ENCODE measurements at regions not wholly inside any gene's neighbourhood (a gene's known extent, or its start where the extent isn't known, plus 50 kb on each side); places are given as distances from the start of the nearest gene placed in this dataset.
"Not testable (repeated sequence)": the region's sequence is repeated elsewhere in the genome, so short reads cannot be mapped to it uniquely, and the experiment has no call there.

DNA sequence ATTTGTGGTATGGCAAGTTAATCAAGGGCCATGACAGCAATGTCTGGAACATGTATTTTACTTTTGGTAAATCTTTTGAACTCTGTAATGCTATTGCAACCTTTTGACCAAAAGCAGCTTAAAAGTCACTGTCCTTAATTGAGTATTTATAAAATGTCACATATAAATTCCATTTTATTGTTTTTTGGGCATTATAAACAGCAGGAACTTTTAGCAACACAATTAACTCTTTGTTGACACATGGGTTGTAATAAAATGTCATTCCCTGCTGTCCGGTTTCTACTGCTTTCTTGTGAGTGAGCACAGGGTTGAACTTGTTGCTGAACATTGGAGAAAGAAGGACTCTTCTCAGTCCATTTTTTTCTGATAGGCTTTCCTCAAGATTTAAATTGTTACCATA is 1923.1 kb downstream of the PCDH9 start:
- DNase-seq (ENCODE audit: low read depth, low spot score): no peak

DNA sequence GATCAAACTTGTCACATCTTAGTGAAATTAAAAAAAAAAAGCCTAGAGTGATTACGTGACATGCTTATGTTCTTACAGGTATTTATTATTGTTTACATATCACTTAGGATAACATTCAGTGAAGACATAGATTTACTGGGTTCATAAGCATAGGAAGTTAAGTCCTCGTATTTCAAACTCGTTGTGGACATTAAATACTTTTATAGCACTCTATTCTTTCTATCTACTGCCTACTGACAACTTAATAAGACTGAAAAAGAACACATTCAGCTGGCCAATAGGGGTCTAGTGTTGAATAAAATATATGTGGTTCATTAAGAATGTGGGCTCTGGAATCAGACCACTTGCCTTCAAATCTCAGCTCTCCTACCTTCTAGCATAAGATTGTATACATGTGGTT is 1927.4 kb downstream of the PCDH9 start:
- DNase-seq (ENCODE audit: low read depth, low spot score): no peak

DNA sequence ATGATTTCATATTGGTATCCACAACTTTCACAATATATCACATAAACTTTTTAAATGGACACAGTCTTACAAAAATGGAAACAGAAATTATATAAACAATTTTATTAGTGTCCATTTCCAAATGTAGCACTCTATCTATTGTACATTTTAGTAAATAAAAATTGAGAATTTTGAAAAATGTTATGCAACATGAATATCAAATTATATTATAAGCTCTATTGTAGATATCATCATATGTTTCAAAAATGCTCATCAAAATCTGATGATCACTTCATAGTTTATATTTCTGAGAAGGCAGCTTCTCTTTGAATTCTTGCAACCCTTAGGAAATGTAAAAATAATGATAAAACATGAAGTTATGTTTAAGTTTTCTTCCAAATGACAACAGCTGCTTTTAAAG is 1928.6 kb downstream of the PCDH9 start:
- no peak for DNase-seq (ENCODE audit: low read depth, low spot score)

DNA sequence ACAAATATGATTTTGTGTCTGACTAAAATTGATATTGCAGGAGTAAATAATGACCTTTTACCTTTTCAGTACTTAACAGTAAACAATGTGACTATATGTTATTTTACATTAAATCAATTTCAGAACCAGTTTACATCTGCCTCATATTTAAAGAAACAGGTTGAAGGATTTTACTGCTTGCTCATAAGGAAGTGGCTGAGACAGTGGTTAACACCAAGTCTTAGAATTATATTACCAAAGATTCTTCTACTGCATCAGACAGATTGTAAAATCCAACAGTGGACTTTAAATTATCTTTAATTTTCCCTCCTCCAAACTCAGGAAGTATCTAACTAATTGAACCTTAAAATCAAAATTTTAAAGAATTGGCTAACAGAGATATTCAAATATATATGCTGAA is 1929.9 kb downstream of the PCDH9 start:
- DNase-seq (ENCODE audit: low read depth, low spot score): no peak

DNA sequence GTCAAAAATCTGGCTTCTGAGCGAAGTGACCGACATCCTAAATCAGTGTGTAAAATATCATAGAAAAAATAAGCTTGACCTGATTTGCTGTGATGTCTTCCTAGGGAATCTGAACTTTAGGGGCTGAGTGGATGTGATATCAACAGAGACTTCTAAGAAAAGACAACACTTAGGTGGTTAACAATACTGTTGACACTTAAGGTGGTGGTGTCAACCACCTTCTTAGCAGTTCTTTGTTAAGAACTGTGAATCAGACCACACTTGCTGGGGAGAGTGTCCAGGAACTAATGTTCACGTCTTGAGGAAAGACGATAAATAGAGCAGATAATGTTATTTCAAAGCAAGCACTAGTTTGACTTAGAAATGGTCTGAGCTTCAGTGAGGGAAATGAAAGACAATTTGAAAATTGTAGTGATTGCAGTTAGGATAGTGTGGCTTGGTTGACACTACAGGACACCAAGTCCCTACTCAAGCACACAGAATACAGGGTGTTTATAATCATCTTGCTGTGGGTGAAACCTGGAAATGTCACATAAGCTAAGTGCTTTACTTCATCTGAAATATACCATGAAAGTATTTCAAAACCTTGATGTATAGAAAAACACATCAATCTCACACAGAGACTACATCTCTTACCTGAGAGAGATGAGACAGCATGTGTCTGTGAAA is 1936.5 kb downstream of the PCDH9 start:
- DNase-seq (ENCODE audit: low read depth, low spot score): no peak

DNA sequence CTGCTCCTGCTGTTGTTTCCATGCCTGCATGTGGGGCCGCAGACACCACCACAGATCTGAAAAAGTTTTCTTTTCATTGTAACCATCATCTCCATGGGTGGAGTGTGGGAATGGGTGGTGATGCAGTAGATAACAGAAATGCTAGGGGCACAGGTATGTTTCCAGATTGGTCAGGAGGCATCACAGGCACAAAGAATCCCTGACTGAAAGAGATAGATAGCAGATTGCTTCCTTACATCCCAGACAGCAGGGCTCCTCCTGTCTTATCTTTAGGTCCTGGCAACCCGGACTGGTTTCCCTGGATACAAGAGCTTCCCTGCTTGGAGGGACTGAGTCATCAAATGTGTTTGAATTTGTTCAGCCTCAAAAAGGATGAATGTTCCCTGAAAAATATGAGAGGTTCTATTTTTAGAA is 1937.6 kb downstream of the PCDH9 start:
- DNase-seq (ENCODE audit: low read depth, low spot score): peak; percentile 50

DNA sequence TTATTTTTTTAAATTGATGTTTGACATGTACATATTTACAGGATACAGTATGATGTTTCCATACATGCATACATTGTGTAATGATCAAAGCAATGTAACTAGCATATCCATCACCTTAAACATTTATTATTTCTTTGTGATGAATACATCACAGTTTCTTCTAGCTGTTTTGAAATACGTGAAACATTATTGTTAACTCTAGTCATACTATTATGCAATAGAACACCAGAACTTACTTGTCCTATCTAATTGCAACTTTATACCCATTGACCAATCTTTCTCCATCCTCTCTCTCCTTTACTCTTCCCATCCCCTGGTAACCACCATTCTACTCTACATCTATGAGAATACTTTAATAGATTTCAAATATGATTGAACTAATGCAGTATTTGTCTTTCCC is 1942.7 kb downstream of the PCDH9 start:
- DNase-seq (ENCODE audit: low read depth, low spot score): no peak

DNA sequence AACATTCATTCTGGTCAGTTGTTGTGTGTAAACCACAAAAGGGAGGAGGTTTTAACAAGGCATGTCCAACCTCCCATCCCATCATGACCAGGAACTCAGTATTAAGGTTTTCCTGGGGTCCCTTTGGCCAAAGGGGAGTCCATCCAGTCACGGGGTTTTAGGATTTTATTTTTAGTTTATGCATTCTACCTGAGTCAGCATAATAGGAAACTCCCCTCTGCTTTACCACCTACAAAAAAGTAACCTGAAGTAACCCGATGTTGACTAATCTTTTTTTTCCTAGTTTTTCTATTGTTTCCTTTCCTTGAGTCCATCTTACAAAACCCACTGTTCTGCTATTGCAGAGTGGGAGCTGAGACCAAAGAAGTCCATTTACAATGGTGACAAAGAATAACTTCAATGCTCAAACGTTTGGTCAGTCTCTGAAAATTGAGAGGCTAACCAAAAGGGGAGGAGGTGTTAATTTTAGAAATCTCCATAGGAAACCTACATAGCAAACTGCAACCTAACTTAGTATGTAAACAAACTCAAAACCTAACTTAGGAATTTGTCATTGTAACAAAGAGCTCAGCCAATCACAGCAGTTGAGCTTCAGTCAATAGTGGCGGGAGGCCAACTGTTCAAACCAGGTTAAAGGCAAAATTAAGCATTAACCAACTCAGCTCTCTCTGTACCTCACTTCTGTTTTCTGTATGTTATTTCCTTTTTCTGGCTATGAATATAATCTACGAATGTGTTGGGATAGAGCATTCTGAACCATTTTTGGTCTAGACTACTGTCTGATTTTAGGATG is 1954.1 kb downstream of the PCDH9 start:
- DNase-seq (ENCODE audit: low read depth, low spot score): no peak

DNA sequence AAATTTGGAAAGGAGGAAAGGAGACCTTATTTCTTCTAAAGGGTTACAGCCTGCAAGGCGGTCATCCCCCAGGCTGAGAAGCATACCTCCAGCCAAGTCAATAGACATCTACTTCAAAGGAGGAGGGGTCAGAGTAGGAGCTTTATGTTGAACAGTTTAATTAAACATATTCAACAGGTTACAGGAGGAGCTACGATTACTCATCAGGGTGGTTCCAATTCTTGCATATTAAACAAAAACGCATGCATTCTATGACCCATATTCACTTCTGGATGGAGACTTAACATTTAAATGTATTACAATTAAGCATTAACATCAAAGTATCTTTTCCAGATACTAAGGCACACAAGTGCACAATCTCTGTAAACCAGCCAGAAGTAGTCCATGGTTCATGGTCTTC is 1955.0 kb downstream of the PCDH9 start:
- DNase-seq (ENCODE audit: low read depth, low spot score): no peak

DNA sequence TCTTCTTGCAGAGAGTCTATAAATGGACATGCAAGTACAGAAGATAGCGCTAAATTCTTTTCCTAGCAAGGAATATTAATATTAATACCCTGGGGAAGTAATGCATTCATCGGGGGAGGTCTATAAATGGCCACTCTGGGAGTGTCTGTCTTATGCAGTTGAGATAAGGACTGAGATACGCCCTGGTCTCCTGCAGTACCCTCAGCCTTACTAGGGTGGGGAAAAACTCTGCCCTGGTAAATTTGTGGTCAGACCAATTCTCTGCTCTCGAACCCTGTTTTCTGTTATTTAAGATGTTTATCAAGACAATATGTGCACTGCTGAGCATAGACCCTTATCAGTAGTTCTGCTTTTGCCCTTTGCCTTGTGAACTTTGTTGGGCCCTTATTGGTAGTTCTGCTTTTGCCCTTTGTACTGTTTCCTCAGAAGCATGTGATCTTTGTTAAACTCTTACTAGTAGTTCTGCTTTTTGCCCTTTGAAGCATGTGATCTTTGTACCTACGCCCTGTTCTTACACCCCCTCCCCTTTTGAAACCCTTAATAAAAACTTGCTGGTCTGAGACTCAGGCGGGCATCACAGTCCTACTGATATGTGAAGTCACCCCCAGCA is 1956.2 kb downstream of the PCDH9 start:
- DNase-seq (ENCODE audit: low read depth, low spot score): not testable (repeated sequence)

DNA sequence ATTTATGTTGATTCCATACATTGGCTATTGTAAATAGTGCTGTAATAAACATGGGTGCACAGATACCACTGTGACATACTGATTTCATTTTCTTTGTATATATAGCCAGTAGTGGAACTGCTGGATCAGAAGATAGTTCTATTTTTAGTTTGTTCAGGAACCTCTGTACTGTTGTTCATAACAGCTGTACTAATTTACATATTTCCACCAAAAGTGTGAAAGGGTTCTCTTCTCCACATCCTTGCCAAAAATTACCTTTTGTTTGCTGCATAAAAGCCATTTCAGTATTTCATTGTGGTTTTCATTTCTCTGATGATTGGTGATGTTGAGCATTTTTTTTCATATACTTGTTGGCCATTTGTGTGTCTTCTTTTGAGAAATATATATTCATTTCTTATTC is 1962.1 kb downstream of the PCDH9 start:
- DNase-seq (ENCODE audit: low read depth, low spot score): no peak

DNA sequence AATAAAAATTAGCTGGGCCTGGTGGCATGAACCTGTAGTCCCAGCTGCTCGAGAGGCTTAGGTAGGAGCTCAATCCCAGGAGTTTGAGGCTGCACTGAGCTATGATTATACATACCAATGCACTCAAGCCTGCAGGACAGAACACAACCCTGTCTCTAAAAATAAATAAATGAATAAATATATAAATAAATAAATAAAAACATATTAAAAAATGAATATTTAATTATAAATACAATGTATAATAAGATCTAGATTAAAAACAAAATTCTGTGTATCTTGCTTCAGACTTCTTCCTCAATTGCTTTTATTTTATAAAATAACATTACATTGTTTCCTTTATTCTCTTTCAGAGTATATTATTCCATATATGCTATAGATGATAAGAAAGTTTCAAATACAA is 1964.1 kb downstream of the PCDH9 start:
- DNase-seq (ENCODE audit: low read depth, low spot score): no peak

DNA sequence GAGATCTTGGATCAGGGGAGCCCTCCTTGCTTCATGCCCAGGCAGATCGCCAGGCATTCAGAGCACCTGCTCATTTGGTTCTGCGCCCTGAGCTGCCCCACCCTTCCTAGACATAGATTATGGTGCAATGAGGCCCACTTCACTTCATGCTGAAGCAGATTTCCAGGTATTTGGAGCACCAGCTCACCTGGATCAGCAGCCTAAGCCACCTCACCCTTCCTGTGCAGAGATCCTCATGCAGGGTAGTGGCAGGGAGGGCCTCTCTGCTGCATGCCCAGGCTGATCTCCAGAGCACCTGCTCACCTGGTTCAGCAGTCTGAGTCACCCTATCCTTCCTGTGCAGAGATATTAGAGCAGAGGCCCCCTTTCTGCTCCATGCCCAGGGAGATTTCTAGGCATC is 1966.1 kb downstream of the PCDH9 start:
- DNase-seq (ENCODE audit: low read depth, low spot score): no peak

DNA sequence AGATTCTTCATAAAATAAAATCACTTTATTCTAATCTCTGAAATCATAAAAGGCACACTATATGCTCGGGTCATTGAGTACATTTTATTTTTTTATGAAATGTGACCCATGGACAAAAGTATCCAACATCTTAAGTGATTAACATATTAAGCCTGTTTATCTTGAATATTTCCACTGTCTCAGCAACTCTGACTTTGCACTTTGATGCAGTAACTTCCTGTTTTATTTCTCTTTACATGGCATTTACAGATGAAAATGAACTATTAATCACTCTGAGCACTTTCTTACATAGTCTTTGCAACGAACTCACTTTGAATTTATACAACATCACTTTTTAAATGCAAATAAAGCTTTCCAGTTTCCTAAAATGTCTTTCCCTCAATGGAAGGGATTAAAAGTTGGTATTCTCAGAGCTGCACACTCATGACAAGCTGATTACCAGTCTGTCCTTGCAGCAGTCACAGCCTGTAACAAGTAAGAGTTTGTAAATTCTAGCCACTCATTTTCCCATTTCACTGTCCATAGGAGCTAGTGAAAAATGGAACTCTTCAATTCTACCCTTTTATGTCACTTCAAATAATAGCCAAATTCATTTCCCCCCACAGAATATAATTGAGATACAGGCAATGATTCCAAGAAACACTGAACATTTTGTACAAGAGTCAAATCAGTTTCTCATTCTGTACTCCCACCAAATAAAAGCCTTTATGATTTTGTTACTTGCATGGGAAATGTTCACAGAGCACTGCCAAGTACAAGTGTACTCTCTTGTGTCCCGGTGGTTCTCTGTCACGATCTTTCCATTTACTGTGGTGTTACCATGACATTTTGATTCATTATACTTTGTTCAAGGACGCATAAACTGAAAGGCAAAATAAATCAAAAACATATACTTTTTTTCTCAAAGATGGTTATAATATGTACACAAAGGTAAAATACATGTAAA is 1968.9 kb downstream of the PCDH9 start:
- no peak for DNase-seq (ENCODE audit: low read depth, low spot score)

DNA sequence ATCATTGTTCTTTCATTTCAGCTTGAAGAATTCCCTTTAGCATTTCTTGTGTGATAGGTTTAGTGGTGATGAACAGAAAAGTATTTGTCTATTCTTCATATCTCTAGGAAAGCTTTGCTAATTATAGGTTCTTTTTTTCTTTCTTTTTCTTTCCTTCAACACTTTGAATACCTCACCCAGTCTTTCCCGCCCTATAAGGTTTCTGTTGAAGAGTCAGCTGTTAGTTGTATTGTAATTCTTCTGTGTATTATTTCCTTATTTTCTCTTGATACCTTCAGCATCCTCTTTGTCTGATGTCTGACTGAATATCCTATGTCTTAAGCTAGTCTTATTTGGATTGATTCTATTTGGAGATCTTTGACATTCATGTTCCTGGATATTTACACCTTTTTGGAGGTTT is 1989.4 kb downstream of the PCDH9 start:
- no peak for DNase-seq (ENCODE audit: low read depth, low spot score)

DNA sequence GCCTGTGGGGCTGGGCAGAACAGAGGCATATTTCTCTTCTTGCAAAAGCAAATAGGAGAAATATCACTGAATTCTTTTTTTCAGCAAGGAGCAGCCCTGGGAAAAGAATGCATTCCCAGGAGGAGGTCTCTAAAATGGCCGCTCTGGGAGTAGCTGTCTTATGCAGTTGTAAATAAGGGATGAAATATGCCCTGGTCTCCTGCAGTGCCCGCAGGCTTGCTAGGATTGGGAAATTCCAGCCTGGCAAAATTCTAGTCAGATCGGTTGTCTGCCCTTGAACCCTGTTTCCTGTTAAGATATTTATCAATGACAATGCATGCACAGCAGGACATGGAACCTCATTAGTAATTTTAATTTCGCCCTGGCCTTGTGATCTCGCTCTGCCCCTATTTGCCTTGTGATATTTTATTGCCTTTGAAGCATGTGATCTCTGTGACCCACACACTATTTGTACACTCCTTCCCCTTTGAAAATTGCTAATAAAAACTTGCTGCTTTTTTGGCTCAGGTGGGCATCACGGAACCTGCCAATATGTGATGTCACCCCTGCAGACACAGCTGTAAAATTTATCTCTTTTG is 1993.2 kb downstream of the PCDH9 start:
- no peak for DNase-seq (ENCODE audit: low read depth, low spot score)

DNA sequence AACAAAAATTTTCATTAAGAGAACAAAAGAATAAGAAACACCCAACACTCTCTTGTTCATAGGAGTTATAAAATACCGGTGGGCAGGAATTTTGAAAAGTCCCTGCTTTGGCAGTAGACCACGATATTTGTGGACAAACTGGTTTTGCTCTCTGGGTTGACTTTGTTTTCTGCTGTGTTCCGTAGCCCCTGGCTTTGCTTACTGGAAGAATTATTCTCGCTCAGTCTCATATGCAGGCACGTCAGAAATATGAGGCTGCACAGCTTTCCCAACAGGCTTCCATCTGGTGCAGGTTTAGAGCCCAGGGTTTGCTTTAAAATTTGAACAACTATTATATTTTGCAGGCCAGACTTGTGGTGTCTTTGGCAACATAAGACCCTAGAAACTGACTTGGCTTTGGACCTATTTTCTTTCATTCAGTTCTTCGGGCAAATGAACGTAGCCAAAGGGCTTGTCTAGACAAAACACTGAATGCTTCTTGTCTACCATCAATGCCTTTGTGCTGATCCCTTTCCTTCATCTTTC is 2012.6 kb downstream of the PCDH9 start:
- no peak for DNase-seq (ENCODE audit: low read depth, low spot score)

DNA sequence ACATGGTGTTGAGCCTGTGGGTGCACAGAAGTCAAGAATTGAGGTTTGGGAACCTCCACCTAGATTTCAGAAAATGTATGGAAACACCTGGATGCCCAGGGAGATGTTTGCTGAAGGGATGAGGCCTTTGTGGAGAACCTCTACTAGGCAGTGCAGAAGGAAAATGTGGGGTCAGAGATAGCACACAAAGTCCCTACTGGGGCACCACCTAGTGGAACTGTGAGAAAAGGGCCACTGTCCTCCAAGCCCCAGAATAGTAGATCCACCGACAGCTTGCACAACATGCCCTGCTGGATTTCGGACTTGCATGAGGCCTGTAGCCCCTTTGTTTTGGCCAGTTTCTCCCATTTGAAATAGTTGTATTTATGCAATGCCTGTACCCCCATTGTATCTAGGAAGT is 2027.3 kb downstream of the PCDH9 start:
- DNase-seq (ENCODE audit: low read depth, low spot score): not testable (repeated sequence)

DNA sequence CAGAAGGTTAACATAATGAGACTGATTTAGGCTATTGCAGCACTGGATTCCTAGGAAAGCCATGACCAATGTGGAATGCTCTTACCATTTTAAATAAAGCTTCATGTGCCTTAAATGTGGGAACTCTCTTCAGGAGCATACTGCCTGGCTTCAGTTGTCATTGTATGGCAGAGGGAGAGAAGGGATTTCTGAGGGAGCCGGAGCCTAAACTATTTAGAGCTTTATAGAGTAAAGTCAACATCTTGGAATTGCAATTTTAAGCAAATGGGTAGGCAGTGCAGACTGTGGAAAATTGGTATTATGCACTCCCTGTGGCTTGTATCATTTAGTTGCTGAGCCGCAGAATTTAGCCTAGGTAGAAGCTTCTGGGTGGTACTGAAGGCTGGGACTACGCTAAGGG is 2041.4 kb downstream of the PCDH9 start:
- DNase-seq (ENCODE audit: low read depth, low spot score): no peak

DNA sequence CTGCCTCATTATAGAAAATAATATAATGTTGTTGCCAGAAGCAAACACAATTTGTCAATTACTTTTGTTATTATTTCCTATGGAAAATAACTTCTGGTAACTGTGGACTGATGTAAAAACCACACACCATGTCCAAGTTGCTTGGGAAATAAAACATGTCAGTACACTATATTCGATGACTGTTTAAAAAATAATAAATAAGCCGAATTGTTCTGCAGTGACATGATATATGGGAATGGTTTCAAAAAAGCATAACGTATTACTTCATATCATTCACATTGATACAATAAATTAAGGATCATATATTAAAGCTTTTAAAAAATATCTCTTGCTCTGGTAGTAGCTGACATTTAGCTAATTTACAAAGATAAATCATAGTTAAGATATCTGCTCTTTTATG is 2062.1 kb downstream of the PCDH9 start:
- DNase-seq (ENCODE audit: low read depth, low spot score): no peak

DNA sequence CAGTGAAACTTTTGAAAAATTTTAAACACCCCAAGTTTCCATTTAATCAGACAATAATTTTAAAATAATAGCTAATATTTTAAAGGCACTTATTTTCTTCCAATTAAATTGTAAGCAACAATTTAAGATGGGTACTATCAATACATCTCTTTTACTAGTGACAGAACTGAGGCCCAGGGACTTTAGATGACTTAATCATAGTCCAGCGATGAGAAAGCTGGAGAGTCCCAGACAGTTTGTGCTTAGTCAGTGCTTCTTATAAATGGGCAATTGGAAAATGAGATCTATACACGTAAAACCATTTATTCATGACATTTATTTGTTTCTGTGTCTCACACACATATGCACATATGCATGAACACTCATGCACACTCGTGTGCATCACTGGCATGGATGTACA is 2063.5 kb downstream of the PCDH9 start:
- no peak for DNase-seq (ENCODE audit: low read depth, low spot score)

All from brain pericyte (primary cell).